ENCODE measurements at regions not wholly inside any gene's neighbourhood (a gene's known extent, or its start where the extent isn't known, plus 50 kb on each side); places are given as distances from the start of the nearest gene placed in this dataset.
"Not testable (repeated sequence)": the region's sequence is repeated elsewhere in the genome, so short reads cannot be mapped to it uniquely, and the experiment has no call there.

- DNase-seq, result no peak
Measured at GRCh38 chr13:62158520-62158919, 742.9 kb upstream of the PCDH20 start.

- DNase-seq, result not testable (repeated sequence)
Measured at GRCh38 chr13:62151724-62152123, 736.1 kb upstream of the PCDH20 start.

GRCh38 chr13:62142048-62142447, 726.4 kb upstream of the PCDH20 start:
- DNase-seq, result no peak

- no peak for DNase-seq
Measured at GRCh38 chr13:62139597-62139996, 723.9 kb upstream of the PCDH20 start.

GRCh38 chr13:62137629-62138405, 722.2 kb upstream of the PCDH20 start:
- DNase-seq, result no peak

GRCh38 chr13:62131604-62132003, 716.0 kb upstream of the PCDH20 start:
- no peak for DNase-seq

- no peak for DNase-seq
Measured at GRCh38 chr13:62130062-62130970, 714.7 kb upstream of the PCDH20 start.

- no peak for DNase-seq
Measured at GRCh38 chr13:62129000-62129551, 713.4 kb upstream of the PCDH20 start.

GRCh38 chr13:62126400-62126799, 710.8 kb upstream of the PCDH20 start:
- no peak for DNase-seq

- DNase-seq, result no peak
Measured at GRCh38 chr13:62125451-62125850, 709.8 kb upstream of the PCDH20 start.

GRCh38 chr13:62123409-62123808, 707.8 kb upstream of the PCDH20 start:
- no peak for DNase-seq

GRCh38 chr13:62122434-62122833, 706.8 kb upstream of the PCDH20 start:
- no peak for DNase-seq

- no peak for DNase-seq
Measured at GRCh38 chr13:62119739-62120700, 704.4 kb upstream of the PCDH20 start.

GRCh38 chr13:62115831-62116230, 700.2 kb upstream of the PCDH20 start:
- DNase-seq, result no peak

GRCh38 chr13:62113179-62113578, 697.5 kb upstream of the PCDH20 start:
- no peak for DNase-seq

- no peak for DNase-seq
Measured at GRCh38 chr13:62110079-62110478, 694.4 kb upstream of the PCDH20 start.

- DNase-seq, result not testable (repeated sequence)
Measured at GRCh38 chr13:62104136-62104535, 688.5 kb upstream of the PCDH20 start.

- DNase-seq, result no peak
Measured at GRCh38 chr13:62096652-62097051, 681.0 kb upstream of the PCDH20 start.

GRCh38 chr13:62094932-62095331, 679.3 kb upstream of the PCDH20 start:
- DNase-seq, result no peak

- DNase-seq, result no peak
Measured at GRCh38 chr13:62093984-62094780, 678.5 kb upstream of the PCDH20 start.

GRCh38 chr13:62092949-62093348, 677.3 kb upstream of the PCDH20 start:
- no peak for DNase-seq

GRCh38 chr13:62092536-62092935, 676.9 kb upstream of the PCDH20 start:
- DNase-seq, result no peak
